WTC11 (cell line): ENCODE measurements at regions not wholly inside any gene's neighbourhood (a gene's known extent, or its start where the extent isn't known, plus 50 kb on each side); places are given as distances from the start of the nearest gene placed in this dataset.

Source experiments
- ATAC-seq: fragments of 200-7000 bp; cut with Tn5 transposase; 2 replicates; pipeline ENCODE4 v1.10.0; 2021; ENCODE audit warnings: mild to moderate bottlenecking, moderate library complexity
- CTCF ChIA-PET: fragments of 300-600 bp; sonication (Branson Sonifier 250); formaldehyde crosslinking; loops from one replicate; lab custom pipeline; 2021; ENCODE audit warnings: antibody characterized with exemption; lab: Charles Lee
- POLR2A ChIA-PET: fragments of 350-600 bp; sonication (Branson Sonifier 250); formaldehyde crosslinking; loops from one replicate; lab custom pipeline; 2021; ENCODE audit warnings: antibody characterized with exemption; lab: Charles Lee
- DNase-seq: peaks from one replicate; pipeline ENCODE4 v3.0.0; 2021; ENCODE audit warnings: low spot score
- H3K27ac Mint-ChIP-seq: 2 replicates; pipeline ENCODE4 v1.8.0; 2021; ENCODE audit warnings: mixed read lengths
- H3K27me3 Mint-ChIP-seq: 2 replicates; pipeline ENCODE4 v1.8.0; 2021; ENCODE audit warnings: low read depth, mild to moderate bottlenecking, moderate library complexity, mixed read lengths
- H3K36me3 Mint-ChIP-seq: 2 replicates; pipeline ENCODE4 v1.8.0; 2021; ENCODE audit warnings: mixed read lengths
- H3K4me1 Mint-ChIP-seq: 2 replicates; pipeline ENCODE4 v1.8.0; 2022; ENCODE audit warnings: mixed read lengths
- H3K4me3 Mint-ChIP-seq: 2 replicates; pipeline ENCODE4 v1.8.0; 2021; ENCODE audit warnings: mild to moderate bottlenecking, moderate library complexity, mixed read lengths
- H3K9me3 Mint-ChIP-seq: 2 replicates; pipeline ENCODE4 v1.8.0; 2021; ENCODE audit warnings: mixed read lengths
- ATF2 ChIP-seq: sonication (generic); formaldehyde crosslinking; IDR thresholded peaks from 2 replicates; pipeline ENCODE4 v1.8.1; 2022; ENCODE audit warnings: low read depth, missing genetic modification reagents, borderline replicate concordance
- ATF3 ChIP-seq: sonication (generic); formaldehyde crosslinking; conservative IDR thresholded peaks from 2 replicates; pipeline ENCODE4 v1.8.1; 2022; ENCODE audit warnings: mild to moderate bottlenecking, missing genetic modification reagents
- E2F1 ChIP-seq: sonication (generic); formaldehyde crosslinking; IDR thresholded peaks from 2 replicates; pipeline ENCODE4 v1.8.0; 2022; ENCODE audit warnings: mild to moderate bottlenecking, missing genetic modification reagents
- ESRRA ChIP-seq: sonication (generic); formaldehyde crosslinking; IDR thresholded peaks from 2 replicates; pipeline ENCODE4 v1.8.1; 2022; ENCODE audit warnings: mild to moderate bottlenecking, missing genetic modification reagents, borderline replicate concordance
- ETV6 ChIP-seq: sonication (generic); formaldehyde crosslinking; IDR thresholded peaks from 2 replicates; pipeline ENCODE4 v1.8.1; 2022; ENCODE audit warnings: mild to moderate bottlenecking, missing genetic modification reagents
- FOXP4 ChIP-seq: sonication (generic); formaldehyde crosslinking; IDR thresholded peaks from 2 replicates; pipeline ENCODE4 v1.8.0; 2022; ENCODE audit warnings: mild to moderate bottlenecking, missing genetic modification reagents
- GABPB1 ChIP-seq: sonication (generic); formaldehyde crosslinking; IDR thresholded peaks from 2 replicates; pipeline ENCODE4 v1.8.1; 2023; ENCODE audit warnings: mild to moderate bottlenecking, missing genetic modification reagents
- JAZF1 ChIP-seq: fragments of 250-450 bp; sonication (Bioruptor Pico); IDR thresholded peaks from 2 replicates; pipeline ENCODE4 v1.9.0; 2021; ENCODE audit warnings: moderate library complexity, mild to moderate bottlenecking, inconsistent platforms
- NFATC4 ChIP-seq: fragments of 250-450 bp; sonication (Bioruptor Pico); IDR thresholded peaks from 2 replicates; pipeline ENCODE4 v1.9.0; 2021; ENCODE audit warnings: mild to moderate bottlenecking
- OVOL2 ChIP-seq: fragments of 250-450 bp; sonication (Bioruptor Pico); IDR thresholded peaks from 2 replicates; pipeline ENCODE4 v1.9.0; 2021; ENCODE audit warnings: mild to moderate bottlenecking, borderline replicate concordance
- PREB ChIP-seq: sonication (generic); formaldehyde crosslinking; IDR thresholded peaks from 2 replicates; pipeline ENCODE4 v1.8.1; 2022; ENCODE audit warnings: mild to moderate bottlenecking, missing genetic modification reagents, moderate library complexity, borderline replicate concordance
- PRRX2 ChIP-seq: fragments of 250-450 bp; sonication (Bioruptor Pico); IDR thresholded peaks from 2 replicates; pipeline ENCODE4 v1.8.0; 2021; ENCODE audit warnings: mild to moderate bottlenecking
- RELA ChIP-seq: sonication (generic); formaldehyde crosslinking; IDR thresholded peaks from 2 replicates; pipeline ENCODE4 v1.8.1; 2022; ENCODE audit warnings: missing genetic modification reagents, mild to moderate bottlenecking, borderline replicate concordance
- SMAD3 ChIP-seq: sonication (generic); formaldehyde crosslinking; IDR thresholded peaks from 2 replicates; pipeline ENCODE4 v1.8.0; 2022; ENCODE audit warnings: missing genetic modification reagents, mild to moderate bottlenecking, borderline replicate concordance
- TCF7 ChIP-seq: sonication (generic); formaldehyde crosslinking; IDR thresholded peaks from 2 replicates; pipeline ENCODE4 v1.8.0; 2022; ENCODE audit warnings: mild to moderate bottlenecking, low read depth, missing genetic modification reagents, moderate library complexity
- TEAD4 ChIP-seq: sonication (generic); formaldehyde crosslinking; IDR thresholded peaks from 2 replicates; pipeline ENCODE4 v1.8.0; 2022; ENCODE audit warnings: mild to moderate bottlenecking, missing genetic modification reagents
- ZNF121 ChIP-seq: sonication (generic); formaldehyde crosslinking; IDR thresholded peaks from 2 replicates; pipeline ENCODE4 v1.8.0; 2023; ENCODE audit warnings: missing genetic modification reagents
- ZNF138 ChIP-seq: sonication (generic); formaldehyde crosslinking; conservative IDR thresholded peaks from 2 replicates; pipeline ENCODE4 v1.8.1; 2022; ENCODE audit warnings: mild to moderate bottlenecking, moderate library complexity, missing genetic modification reagents
- ZNF396 ChIP-seq: fragments of 250-450 bp; sonication (Bioruptor Pico); IDR thresholded peaks from 2 replicates; pipeline ENCODE4 v1.8.0; 2021; ENCODE audit warnings: mild to moderate bottlenecking, moderate library complexity, borderline replicate concordance
- ZNF532 ChIP-seq: fragments of 250-450 bp; sonication (Bioruptor Pico); IDR thresholded peaks from 2 replicates; pipeline ENCODE4 v1.9.0; 2021; ENCODE audit warnings: mild to moderate bottlenecking, borderline replicate concordance
- TF ChIP-seq, protein P1 (sequence below): sonication (generic); formaldehyde crosslinking; IDR thresholded peaks from 2 replicates; pipeline ENCODE4 v1.8.0; 2022; ENCODE audit warnings: mild to moderate bottlenecking, missing genetic modification reagents
- TF ChIP-seq, protein P2 (sequence below): fragments of 250-450 bp; sonication (Bioruptor Pico); IDR thresholded peaks from 2 replicates; pipeline ENCODE4 v2.1.2; 2022; ENCODE audit warnings: mild to moderate bottlenecking, moderate library complexity
- TF ChIP-seq, protein P3 (sequence below): sonication (generic); formaldehyde crosslinking; IDR thresholded peaks from 2 replicates; pipeline ENCODE4 v1.8.1; 2023; ENCODE audit warnings: mild to moderate bottlenecking, missing genetic modification reagents

GRCh38 chr13:80866921-80867320, 526.0 kb upstream of the SPRY2 start:
- Mint-ChIP-seq H3K9me3 (peaks cover 3% of the 10 kb centered on the region; the same call in 1 of the 2 replicates), H3K27ac (no peak overlapping the region), H3K36me3 (peaks cover 3% of the 10 kb centered on the region; the same call in 1 of the 2 replicates), H3K4me1 (peaks cover 14% of the 10 kb centered on the region; the same call in 1 of the 2 replicates), H3K27me3 (no peaks in the 10 kb centered on the region), H3K4me3 (no peak overlapping the region)
- no peak for TF ChIP-seq TCF7 (CRISPR knock-in tag)
- TF ChIP-seq, protein P1, sequence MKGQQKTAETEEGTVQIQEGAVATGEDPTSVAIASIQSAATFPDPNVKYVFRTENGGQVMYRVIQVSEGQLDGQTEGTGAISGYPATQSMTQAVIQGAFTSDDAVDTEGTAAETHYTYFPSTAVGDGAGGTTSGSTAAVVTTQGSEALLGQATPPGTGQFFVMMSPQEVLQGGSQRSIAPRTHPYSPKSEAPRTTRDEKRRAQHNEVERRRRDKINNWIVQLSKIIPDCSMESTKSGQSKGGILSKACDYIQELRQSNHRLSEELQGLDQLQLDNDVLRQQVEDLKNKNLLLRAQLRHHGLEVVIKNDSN, result no peak
- no peak for TF ChIP-seq PREB
- no peak for TF ChIP-seq PRRX2 (CRISPR knock-in tag)
- no peak for TF ChIP-seq NFATC4 (CRISPR knock-in tag)
- no peak for TF ChIP-seq ZNF396
- TF ChIP-seq ZNF138 (CRISPR knock-in tag), result no peak
- TF ChIP-seq ZNF532 (CRISPR knock-in tag), result no peak
- TF ChIP-seq ATF3 (CRISPR knock-in tag), result no peak
- TF ChIP-seq, protein P2, sequence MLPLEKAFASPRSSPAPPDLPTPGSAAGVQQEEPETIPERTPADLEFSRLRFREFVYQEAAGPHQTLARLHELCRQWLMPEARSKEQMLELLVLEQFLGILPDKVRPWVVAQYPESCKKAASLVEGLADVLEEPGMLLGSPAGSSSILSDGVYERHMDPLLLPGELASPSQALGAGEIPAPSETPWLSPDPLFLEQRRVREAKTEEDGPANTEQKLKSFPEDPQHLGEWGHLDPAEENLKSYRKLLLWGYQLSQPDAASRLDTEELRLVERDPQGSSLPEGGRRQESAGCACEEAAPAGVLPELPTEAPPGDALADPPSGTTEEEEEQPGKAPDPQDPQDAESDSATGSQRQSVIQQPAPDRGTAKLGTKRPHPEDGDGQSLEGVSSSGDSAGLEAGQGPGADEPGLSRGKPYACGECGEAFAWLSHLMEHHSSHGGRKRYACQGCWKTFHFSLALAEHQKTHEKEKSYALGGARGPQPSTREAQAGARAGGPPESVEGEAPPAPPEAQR (CRISPR knock-in tag), result no peak
- no peak for TF ChIP-seq ZNF121 (CRISPR knock-in tag)
- TF ChIP-seq GABPB1 (CRISPR knock-in tag), result no peak
- TF ChIP-seq ESRRA (CRISPR knock-in tag), result no peak
- no peak for TF ChIP-seq OVOL2 (CRISPR knock-in tag)
- no peak for TF ChIP-seq TEAD4 (CRISPR knock-in tag)
- TF ChIP-seq ETV6 (CRISPR knock-in tag), result no peak
- no peak for TF ChIP-seq RELA (CRISPR knock-in tag)
- ChIA-PET CTCF (no interaction called here), POLR2A (interaction anchor here (0.7 kb wide), 1 partner anchor 1848 kb away, joined by 3 read pairs; no protein-coding TSS in a partner anchor)
- ATAC-seq (no peak), DNase-seq (no peak)

GRCh38 chr13:80865329-80865728, 524.4 kb upstream of the SPRY2 start:
- no peak overlapping the region for H3K4me3 Mint-ChIP-seq
- peaks cover 15% of the 10 kb centered on the region; the same call in 1 of the 2 replicates for H3K4me1 Mint-ChIP-seq
- POLR2A ChIA-PET, result no interaction called here
- no peak overlapping the region for H3K27ac Mint-ChIP-seq
- ATAC-seq (no peak), DNase-seq (no peak)
- CTCF ChIA-PET, result no interaction called here
- H3K36me3 Mint-ChIP-seq, result peaks cover 3% of the 10 kb centered on the region; the same call in 1 of the 2 replicates
- H3K9me3 Mint-ChIP-seq, result peaks cover 3% of the 10 kb centered on the region; the same call in 1 of the 2 replicates
- peaks cover 4% of the 10 kb centered on the region for H3K27me3 Mint-ChIP-seq
- no peak for TF ChIP-seq SMAD3 (CRISPR knock-in tag)
- no peak for TF ChIP-seq E2F1 (CRISPR knock-in tag)
- no peak for TF ChIP-seq JAZF1 (CRISPR knock-in tag)
- TF ChIP-seq, protein P3, sequence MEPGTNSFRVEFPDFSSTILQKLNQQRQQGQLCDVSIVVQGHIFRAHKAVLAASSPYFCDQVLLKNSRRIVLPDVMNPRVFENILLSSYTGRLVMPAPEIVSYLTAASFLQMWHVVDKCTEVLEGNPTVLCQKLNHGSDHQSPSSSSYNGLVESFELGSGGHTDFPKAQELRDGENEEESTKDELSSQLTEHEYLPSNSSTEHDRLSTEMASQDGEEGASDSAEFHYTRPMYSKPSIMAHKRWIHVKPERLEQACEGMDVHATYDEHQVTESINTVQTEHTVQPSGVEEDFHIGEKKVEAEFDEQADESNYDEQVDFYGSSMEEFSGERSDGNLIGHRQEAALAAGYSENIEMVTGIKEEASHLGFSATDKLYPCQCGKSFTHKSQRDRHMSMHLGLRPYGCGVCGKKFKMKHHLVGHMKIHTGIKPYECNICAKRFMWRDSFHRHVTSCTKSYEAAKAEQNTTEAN, result no peak
- no peak for TF ChIP-seq FOXP4 (CRISPR knock-in tag)
- no peak for TF ChIP-seq ATF2 (CRISPR knock-in tag)
